Heart left ventricle (tissue), 16 donors: ENCODE measurements at regions not wholly inside any gene's neighbourhood (a gene's known extent, or its start where the extent isn't known, plus 50 kb on each side); places are given as distances from the start of the nearest gene placed in this dataset.

Experiments
- ATAC-seq, 4 donors: fragments of 200-7000 bp; cut with Tn5 transposase; one replicate each; pipeline ENCODE4 v1.9.1; 2020 to 2022; ENCODE audit warnings: moderate library complexity in 4 of 4, mild to moderate bottlenecking in 3 of 4, moderate number of reproducible peaks in 1 of 4
- DNase-seq, 5 donors: peaks; one replicate each; pipeline ENCODE4 v3.0.0-alpha.2; 2020
- H3K27ac ChIP-seq, 12 donors: fragments of 200-600 bp; sonication (generic) in 4 of 12; one replicate each; pipeline versions ENCODE4 v1.5.0 to v1.8.0; 2016 to 2022; ENCODE audit warnings: mild to moderate bottlenecking in 2 of 12
- H3K27me3 ChIP-seq, 9 donors: fragments of 200-600 bp; sonication (generic) in 2 of 9; one replicate each; pipeline versions ENCODE4 v1.5.1 to v1.8.0; 2016 to 2022; ENCODE audit warnings: mild to moderate bottlenecking in 3 of 9
- H3K36me3 ChIP-seq, 9 donors: fragments of 200-600 bp; sonication (generic) in 2 of 9; one replicate each; pipeline versions ENCODE4 v1.5.0 to v1.8.0; 2018 to 2022; ENCODE audit warnings: mild to moderate bottlenecking in 2 of 9
- H3K4me1 ChIP-seq, 12 donors: fragments of 200-600 bp; sonication (generic) in 4 of 12; one replicate each; pipeline versions ENCODE4 v1.5.0 to v1.8.0; 2016 to 2022; ENCODE audit warnings: mild to moderate bottlenecking in 3 of 12
- H3K4me3 ChIP-seq, 12 donors: fragments of 200-600 bp; sonication (generic) in 4 of 12; one replicate each; pipeline versions ENCODE4 v1.5.0 to v1.8.0; 2017 to 2022; ENCODE audit warnings: mild to moderate bottlenecking in 9 of 12, moderate library complexity in 4 of 12
- H3K9me3 ChIP-seq, 12 donors: fragments of 200-600 bp; sonication (generic) in 4 of 12; one replicate each; pipeline versions ENCODE4 v1.5.0 to v1.8.0; 2016 to 2022; ENCODE audit warnings: mild to moderate bottlenecking in 1 of 12
- CTCF ChIP-seq, 12 donors: fragments of 200-600 bp; sonication (generic) in 4 of 12; IDR thresholded peaks; one replicate each; pipeline versions ENCODE4 v1.5.0 to v1.8.0; 2018 to 2022; ENCODE audit warnings: antibody characterized with exemption in 12 of 12, mild to moderate bottlenecking in 5 of 12
- POLR2A ChIP-seq, 2 donors: fragments of 450-650 bp; IDR thresholded peaks; one replicate each; pipeline ENCODE4 v1.6.1; 2017; ENCODE audit warnings: antibody characterized with exemption in 2 of 2, mild to moderate bottlenecking in 2 of 2, moderate library complexity in 2 of 2
- WGBS, 4 donors: extraction: QIAGEN DNeasy Blood & Tissue Kit in 2 of 4; methylation state at CpG; one replicate each; pipeline versions ENCODE4 v1.1.5 to v1.1.7; 2013 to 2018; 5-methylcytosine and 5-hydroxymethylcytosine counted together
- intact Hi-C, 10 donors: fragments of 100-400 bp; cut with DNase I; formaldehyde crosslinking; loops; one replicate each; pipeline versions ENCODE4 v1.11.1 to v1.14.2; 2022
- donor health status: ischemic (EF 13 %, LVEDD 7.1; RV severe dilation, severe dysfunction).
- donor health status: healthy with polysubstance abuse.
- donor health status: DM: no; HTN: yes; CAD: no.
- donor health status: DM: no; HTN: no; CAD: no.
- donor health status: ischemic (EF 25% LVEDD 6.9; RV normal size, moderate dysfunction).
- donor health status: ischemic (EF 25% LVEDD 5.7; RV mildly dilated, moderate dysfunction).
- donor health status: healthy.
- donor health status: DM: yes; HTN: yes; CAD: no.
- donor health status: ischemic (EF 35%, LVEDD 5.7; RV mildly dilated, moderate dysfunction).
- donor health status: nonischemic (EF 11% LVEDD 7.7; RV severe dilation, severe dysfunction).
- donor health status: DM: yes; HTN: yes; CAD: no.
- donor health status: PGD.
- donor health status: ischemic (EF 29% LVEDD 5.4; RV normal size, mild dysfunction).
- donor health status: nonischemic (EF 23%, LVEDD 6.1; RV moderate dilation, normal function).

GRCh38 chr1:80646053-80646452, 1154.7 kb upstream of the ADGRL2 start:
- TF ChIP-seq CTCF (IDR thresholded peaks at IDR 0.05) (no peak), POLR2A (IDR thresholded peaks at IDR 0.05) (no peak)
- no peak overlapping the region for H3K4me3 ChIP-seq
- H3K9me3 ChIP-seq: peaks cover 0 to 6% (median 0%) of the 10 kb centered on the region in 12 donors
- H3K4me1 ChIP-seq: no peaks in the 10 kb centered on the region
- ATAC-seq: no peak
- no peaks in the 10 kb centered on the region for H3K36me3 ChIP-seq
- no peak for DNase-seq
- H3K27me3 ChIP-seq: no peaks in the 10 kb centered on the region
- intact Hi-C loops: no loop called here
- no peak overlapping the region for H3K27ac ChIP-seq
- 10 to 14% (median 12%) methylated on average over 2 of the region's 2 CpGs for WGBS, 4 donors

- H3K4me1 ChIP-seq: no peaks in the 10 kb centered on the region
- TF ChIP-seq CTCF (IDR thresholded peaks at IDR 0.05) (no peak), POLR2A (IDR thresholded peaks at IDR 0.05) (no peak)
These were observed 1155.1 kb upstream of the ADGRL2 start for GRCh38 chr1:80645621-80646020.

GRCh38 chr1:80640978-80641377, 1159.8 kb upstream of the ADGRL2 start:
- no peak for TF ChIP-seq POLR2A (IDR thresholded peaks at IDR 0.05)
- TF ChIP-seq CTCF (IDR thresholded peaks at IDR 0.05): no peak
- intact Hi-C loops: no loop called here
- ATAC-seq (no peak), DNase-seq (no peak)
- H3K27ac ChIP-seq: no peak overlapping the region
- WGBS, 4 donors: 71 to 78% (median 73%) methylated on average over 3 of the region's 3 CpGs
- H3K4me1 ChIP-seq: no peaks in the 10 kb centered on the region
- H3K9me3 ChIP-seq: no peaks in the 10 kb centered on the region
- H3K4me3 ChIP-seq: no peak overlapping the region
- H3K36me3 ChIP-seq: no peaks in the 10 kb centered on the region
- H3K27me3 ChIP-seq: no peaks in the 10 kb centered on the region

More at GRCh38 chr1:80645621-80646020, 1155.1 kb upstream of the ADGRL2 start:
- Histone ChIP-seq H3K36me3 (no peaks in the 10 kb centered on the region), H3K9me3 (peaks cover 0 to 6% (median 0%) of the 10 kb centered on the region in 12 donors), H3K27me3 (no peaks in the 10 kb centered on the region), H3K4me3 (no peak overlapping the region), H3K27ac (no peak overlapping the region)
- DNase-seq: no peak
- intact Hi-C loops: no loop called here
- no peak for ATAC-seq

GRCh38 chr1:80639777-80640533, 1160.8 kb upstream of the ADGRL2 start:
- H3K4me1 ChIP-seq: no peaks in the 10 kb centered on the region
- no peak for DNase-seq
- ATAC-seq: no peak
- H3K9me3 ChIP-seq: no peaks in the 10 kb centered on the region
- no peaks in the 10 kb centered on the region for H3K27me3 ChIP-seq
- H3K4me3 ChIP-seq: no peak overlapping the region
- intact Hi-C loops: no loop called here
- no peaks in the 10 kb centered on the region for H3K36me3 ChIP-seq
- WGBS, 4 donors: 51 to 60% (median 55%) methylated on average over 2 of the region's 2 CpGs
- TF ChIP-seq CTCF (IDR thresholded peaks at IDR 0.05): no peak
- TF ChIP-seq POLR2A (IDR thresholded peaks at IDR 0.05): no peak
- no peak overlapping the region for H3K27ac ChIP-seq
